Liver (tissue), 2 donors: ENCODE measurements at regions not wholly inside any gene's neighbourhood (a gene's known extent, or its start where the extent isn't known, plus 50 kb on each side); places are given as distances from the start of the nearest gene placed in this dataset.

Experiments used
- CTCF ChIP-seq: fragments of 150-350 bp; IDR thresholded peaks from 2 replicates; pipeline ENCODE4 v1.5.1; 2017; ENCODE audit warnings: improper control_type of control experiment, low read depth, low read length; ENCODE audit not compliant: missing input control
- YY1 ChIP-seq: IDR thresholded peaks from 2 replicates; pipeline ENCODE4 v1.6.1; 2016; ENCODE audit warnings: antibody characterized with exemption, mild to moderate bottlenecking
- donor health status: healthy.

- TF ChIP-seq CTCF (no peak), YY1 (no peak)
Observed at GRCh38 chr1:195788721-195789120, 819.5 kb downstream of the KCNT2 start.
